Stimulated activated CD4-positive, alpha-beta T cell treated with anti-CD3 and anti-CD28 coated beads, TNF-alpha, amount 100 ng/mL, for 48 hours (primary cell): ENCODE measurements at regions not wholly inside any gene's neighbourhood (a gene's known extent, or its start where the extent isn't known, plus 50 kb on each side); places are given as distances from the start of the nearest gene placed in this dataset.

Experiments used
- DNase-seq, 3 donors: peaks; one replicate each; pipeline ENCODE4 v3.0.0-alpha.2; 2020; ENCODE audit warnings: low read depth in 3 of 3

- no peak for DNase-seq
Observed at GRCh38 chr3:27939521-27939920, 217.4 kb upstream of the EOMES start.

GRCh38 chr3:27939940-27940339, 217.8 kb upstream of the EOMES start:
- no peak for DNase-seq

GRCh38 chr3:27943106-27943505, 221.0 kb upstream of the EOMES start:
- no peak for DNase-seq

GRCh38 chr3:27945229-27945628, 223.1 kb upstream of the EOMES start:
- DNase-seq: no peak

GRCh38 chr3:27960133-27960532, 238.0 kb upstream of the EOMES start:
- no peak for DNase-seq

- peak in 2 of 3 donors; percentile 5 to 7 for DNase-seq
Observed at GRCh38 chr3:27963519-27963918, 241.4 kb upstream of the EOMES start.

GRCh38 chr3:27971600-27971999, 249.5 kb upstream of the EOMES start:
- no peak for DNase-seq

GRCh38 chr3:27976933-27977332, 254.8 kb upstream of the EOMES start:
- DNase-seq: no peak

GRCh38 chr3:27978440-27978839, 256.3 kb upstream of the EOMES start:
- DNase-seq: no peak

GRCh38 chr3:27985369-27986035, 255.9 kb upstream of the CMC1 start:
- DNase-seq: no peak

- no peak for DNase-seq
Observed at GRCh38 chr3:27986234-27986879, 255.1 kb upstream of the CMC1 start.

GRCh38 chr3:27990324-27990723, 251.1 kb upstream of the CMC1 start:
- DNase-seq: no peak

GRCh38 chr3:27990837-27991236, 250.6 kb upstream of the CMC1 start:
- no peak for DNase-seq

- no peak for DNase-seq
Observed at GRCh38 chr3:27993051-27993450, 248.4 kb upstream of the CMC1 start.

GRCh38 chr3:28000608-28001007, 240.8 kb upstream of the CMC1 start:
- DNase-seq: no peak

- no peak for DNase-seq
Observed at GRCh38 chr3:28008235-28008634, 233.2 kb upstream of the CMC1 start.

- no peak for DNase-seq
Observed at GRCh38 chr3:28012830-28013229, 228.6 kb upstream of the CMC1 start.

- no peak for DNase-seq
Observed at GRCh38 chr3:28013864-28014473, 227.4 kb upstream of the CMC1 start.

- DNase-seq: no peak
Observed at GRCh38 chr3:28018925-28019718, 222.3 kb upstream of the CMC1 start.

- DNase-seq: no peak
Observed at GRCh38 chr3:28019740-28020139, 221.7 kb upstream of the CMC1 start.

- DNase-seq: no peak
Observed at GRCh38 chr3:28022916-28023315, 218.5 kb upstream of the CMC1 start.

- DNase-seq: no peak
Observed at GRCh38 chr3:28028554-28028953, 212.9 kb upstream of the CMC1 start.
